ENCODE measurements at regions not wholly inside any gene's neighbourhood (a gene's known extent, or its start where the extent isn't known, plus 50 kb on each side); places are given as distances from the start of the nearest gene placed in this dataset.

DNA sequence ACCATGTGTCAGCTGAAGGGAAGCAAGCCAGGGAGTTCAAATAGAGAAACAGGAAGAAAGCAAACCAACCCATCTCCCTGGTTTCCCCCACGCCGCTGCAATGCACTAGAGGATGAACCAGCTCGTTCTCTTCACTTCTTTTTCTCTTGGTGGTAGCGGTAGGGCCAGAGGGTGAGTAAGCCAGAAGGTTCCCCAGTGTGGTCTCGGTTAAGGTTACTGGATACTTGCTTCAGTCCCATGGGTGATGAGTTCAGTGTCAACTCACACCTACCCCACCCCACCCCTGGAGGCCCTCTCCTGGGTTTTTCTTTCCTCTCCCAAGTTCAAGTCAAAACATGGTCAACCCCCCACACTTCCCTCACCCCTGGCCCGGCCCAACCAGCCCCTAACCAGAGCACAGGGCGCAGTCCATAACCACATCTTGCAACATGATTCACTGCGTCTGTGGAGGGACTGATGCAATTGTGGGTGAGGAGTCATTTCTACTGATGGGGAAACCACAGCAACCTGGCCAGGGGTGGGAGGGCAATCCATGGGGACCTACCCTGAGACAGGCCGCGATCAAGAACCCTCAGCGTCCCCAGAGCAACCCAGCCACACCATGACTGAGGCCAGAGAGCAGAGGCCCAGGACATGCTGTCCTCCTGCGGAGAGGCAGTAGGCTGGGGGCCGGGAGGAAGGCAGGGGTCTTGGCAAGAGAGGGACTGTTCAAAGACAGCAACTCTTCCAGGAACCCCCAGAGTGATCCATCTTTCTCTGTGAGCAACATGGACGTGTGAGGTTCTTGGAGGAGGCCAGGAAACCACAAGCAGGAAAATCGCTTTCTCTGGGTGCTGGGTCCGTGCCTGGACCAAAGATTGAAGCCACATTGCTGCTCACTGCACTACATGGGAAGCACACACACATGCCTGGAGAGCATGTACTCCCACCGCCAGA lies 276.6 kb downstream of the UACA start:
- DNase-seq (ENCODE audit: low spot score) (no peak), ATAC-seq (ENCODE audit: insufficient number of reproducible peaks, low FRiP score, low read depth) (no peak)
- Histone ChIP-seq H3K4me3 (no peak overlapping the region), H3K36me3 (no peaks in the 10 kb centered on the region), H3K4me1 (ENCODE audit: control insufficient read depth in 1 of 2, low read depth in 2 of 2) (no peaks in the 10 kb centered on the region), H3K9me3 (no peaks in the 10 kb centered on the region), H3K27ac (no peak overlapping the region), H3K27me3 (replicated peaks; ENCODE audit: insufficient read depth) (no peaks in the 10 kb centered on the region)
- no peak for TF ChIP-seq CTCF (IDR thresholded peaks at IDR 0.05)

GRCh38 chr15:70486012-70486411 lies 277.3 kb downstream of the UACA start:
- no peak for TF ChIP-seq CTCF (IDR thresholded peaks at IDR 0.05)
- no peaks in the 10 kb centered on the region for H3K9me3 ChIP-seq

GRCh38 chr15:70484993-70485392 lies 278.4 kb downstream of the UACA start:
- no peak overlapping the region for H3K4me3 ChIP-seq
- no peaks in the 10 kb centered on the region for H3K36me3 ChIP-seq
- ATAC-seq (ENCODE audit: insufficient number of reproducible peaks, low FRiP score, low read depth) (no peak), DNase-seq (ENCODE audit: low spot score) (no peak)
- no peaks in the 10 kb centered on the region for H3K27me3 ChIP-seq (replicated peaks; ENCODE audit: insufficient read depth)
- no peak overlapping the region for H3K27ac ChIP-seq
- no peak for TF ChIP-seq CTCF (IDR thresholded peaks at IDR 0.05)
- no peaks in the 10 kb centered on the region for H3K9me3 ChIP-seq
- H3K4me1 ChIP-seq (ENCODE audit: control insufficient read depth in 1 of 2, low read depth in 2 of 2) = no peaks in the 10 kb centered on the region

More at GRCh38 chr15:70486012-70486411, 277.3 kb downstream of the UACA start:
- no peaks in the 10 kb centered on the region for H3K27me3 ChIP-seq (replicated peaks; ENCODE audit: insufficient read depth)
- H3K27ac ChIP-seq = no peak overlapping the region
- H3K36me3 ChIP-seq = no peaks in the 10 kb centered on the region
- DNase-seq (ENCODE audit: low spot score) = no peak
- ATAC-seq (ENCODE audit: insufficient number of reproducible peaks, low FRiP score, low read depth) = no peak
- no peak overlapping the region for H3K4me3 ChIP-seq
- no peaks in the 10 kb centered on the region for H3K4me1 ChIP-seq (ENCODE audit: control insufficient read depth in 1 of 2, low read depth in 2 of 2)

DNA sequence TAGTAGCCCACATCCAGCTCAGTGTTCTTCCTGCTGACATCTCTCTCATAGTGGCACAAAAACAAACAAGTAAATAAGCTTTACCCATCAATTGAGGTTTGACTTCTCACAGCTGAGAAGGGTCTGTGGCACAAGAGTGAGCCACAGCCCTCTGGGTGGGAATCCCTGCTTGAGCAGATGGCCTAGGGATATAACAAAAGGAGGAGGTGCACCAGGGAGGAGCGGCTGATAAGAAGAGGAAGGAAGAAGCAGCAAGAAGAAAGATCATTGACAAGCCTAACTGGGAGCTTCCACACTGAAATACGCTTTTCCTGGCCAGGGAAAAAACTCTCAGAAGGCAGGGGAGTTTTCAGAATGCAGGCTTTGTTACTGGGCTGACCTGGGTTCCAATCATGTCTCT lies 279.8 kb downstream of the UACA start:
- H3K4me1 ChIP-seq (ENCODE audit: control insufficient read depth in 1 of 2, low read depth in 2 of 2) = no peaks in the 10 kb centered on the region
- DNase-seq (ENCODE audit: low spot score) (no peak), ATAC-seq (ENCODE audit: insufficient number of reproducible peaks, low FRiP score, low read depth) (no peak)
- no peak for TF ChIP-seq CTCF (IDR thresholded peaks at IDR 0.05)
- H3K27me3 ChIP-seq (replicated peaks; ENCODE audit: insufficient read depth) = no peaks in the 10 kb centered on the region
- no peaks in the 10 kb centered on the region for H3K36me3 ChIP-seq
- H3K4me3 ChIP-seq = no peak overlapping the region
- H3K27ac ChIP-seq = no peak overlapping the region
- no peaks in the 10 kb centered on the region for H3K9me3 ChIP-seq

DNA sequence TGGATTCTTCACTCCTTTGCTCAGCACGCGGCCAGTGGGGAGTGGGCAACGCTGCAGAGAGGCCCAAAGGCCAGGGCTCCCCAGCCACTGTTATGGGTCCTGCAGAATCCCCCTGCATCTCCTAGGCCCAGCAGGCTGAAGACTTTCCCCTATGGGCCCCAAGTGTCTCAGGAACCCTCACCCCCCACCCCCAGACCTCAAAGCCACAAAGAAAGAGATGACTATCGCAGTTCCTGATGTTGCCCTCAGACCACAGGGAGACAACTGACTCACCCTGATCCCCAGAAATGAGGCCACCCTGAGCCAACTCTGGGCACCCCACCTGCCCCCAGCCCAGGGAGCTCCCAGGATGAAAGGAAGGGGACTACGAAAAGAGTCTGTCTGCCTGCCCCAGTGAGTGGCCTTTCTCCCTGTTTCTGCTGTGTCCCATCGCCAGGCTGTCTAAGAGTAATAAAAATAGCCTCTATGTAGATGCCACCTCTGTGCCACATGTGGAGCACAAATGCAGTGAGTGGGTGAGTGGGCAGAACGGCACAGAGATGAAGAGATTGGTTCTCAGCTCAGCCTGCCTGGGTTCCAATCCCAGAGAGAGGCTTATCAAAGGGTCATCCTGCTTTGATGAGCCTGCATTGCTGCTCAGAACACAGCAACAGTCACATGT lies 283.0 kb downstream of the UACA start:
- ATAC-seq (ENCODE audit: insufficient number of reproducible peaks, low FRiP score, low read depth) = no peak
- TF ChIP-seq CTCF (IDR thresholded peaks at IDR 0.05) = no peak
- Histone ChIP-seq H3K27ac (no peak overlapping the region), H3K9me3 (no peaks in the 10 kb centered on the region), H3K36me3 (no peaks in the 10 kb centered on the region), H3K4me3 (no peak overlapping the region), H3K27me3 (replicated peaks; ENCODE audit: insufficient read depth) (no peaks in the 10 kb centered on the region), H3K4me1 (ENCODE audit: control insufficient read depth in 1 of 2, low read depth in 2 of 2) (peaks cover 5 to 10% of the 10 kb centered on the region in 2 donors)
- no peak for DNase-seq (ENCODE audit: low spot score)
